H9 (cell line): ENCODE measurements at regions not wholly inside any gene's neighbourhood (a gene's known extent, or its start where the extent isn't known, plus 50 kb on each side); places are given as distances from the start of the nearest gene placed in this dataset.

Experiments
- DNase-seq: peaks from one replicate; pipeline ENCODE4 v3.0.0-alpha.2; 2017
- H2AFZ ChIP-seq: one replicate; pipeline ENCODE4 v1.6.1; 2013; ENCODE audit warnings: mild to moderate bottlenecking, low read length, control low read depth, moderate library complexity
- H2AK5ac ChIP-seq: 2 replicates; pipeline ENCODE4 v1.6.1; 2013; ENCODE audit warnings: low read length, control low read depth, mixed read lengths; ENCODE audit not compliant: insufficient read length
- H2BK120ac ChIP-seq: one replicate; pipeline ENCODE4 v1.6.1; 2013; ENCODE audit warnings: low read depth, mild to moderate bottlenecking, low read length, control low read depth, inconsistent platforms; ENCODE audit not compliant: poor library complexity, severe bottlenecking
- H2BK12ac ChIP-seq: 2 replicates; pipeline ENCODE4 v1.6.1; 2013; ENCODE audit warnings: low read length, control low read depth, mixed read lengths, low read depth; ENCODE audit not compliant: insufficient read length
- H2BK15ac ChIP-seq: 2 replicates; pipeline ENCODE4 v1.6.1; 2013; ENCODE audit warnings: low read depth, low read length, control low read depth
- H2BK20ac ChIP-seq: one replicate; pipeline ENCODE4 v1.6.1; 2013; ENCODE audit warnings: low read depth, mild to moderate bottlenecking, low read length, control low read depth, inconsistent platforms; ENCODE audit not compliant: poor library complexity, severe bottlenecking
- H2BK5ac ChIP-seq: 2 replicates; pipeline ENCODE4 v1.6.1; 2013; ENCODE audit warnings: low read length, control low read depth, mixed read lengths; ENCODE audit not compliant: insufficient read length
- H3K14ac ChIP-seq: 2 replicates; pipeline ENCODE4 v1.6.1; 2013; ENCODE audit warnings: low read length, control low read depth; ENCODE audit not compliant: insufficient read depth
- H3K18ac ChIP-seq: 2 replicates; pipeline ENCODE4 v1.6.1; 2013; ENCODE audit warnings: low read depth, mild to moderate bottlenecking, mixed read lengths, low read length, control low read depth; ENCODE audit not compliant: insufficient read length
- H3K23ac ChIP-seq: 2 replicates; pipeline ENCODE4 v1.6.1; 2013; ENCODE audit warnings: low read length, control low read depth, mixed read lengths, low read depth; ENCODE audit not compliant: insufficient read length
- H3K23me2 ChIP-seq: 2 replicates; pipeline ENCODE4 v1.6.1; 2013; ENCODE audit warnings: low read depth, mild to moderate bottlenecking, mixed read lengths, low read length, control low read depth; ENCODE audit not compliant: insufficient read length, poor library complexity, severe bottlenecking
- H3K27ac ChIP-seq: 2 replicates; pipeline ENCODE4 v1.5.1; 2013; ENCODE audit warnings: low read length, control low read depth, mixed read lengths, low read depth; ENCODE audit not compliant: insufficient read length
- H3K27me3 ChIP-seq: 2 replicates; pipeline ENCODE4 v1.6.1; 2013; ENCODE audit warnings: low read length, control low read depth, inconsistent platforms; ENCODE audit not compliant: insufficient read depth
- H3K4ac ChIP-seq: 2 replicates; pipeline ENCODE4 v1.6.1; 2013; ENCODE audit warnings: low read depth, mild to moderate bottlenecking, control low read depth, inconsistent platforms, low read length, moderate library complexity
- H3K4me1 ChIP-seq: 2 replicates; pipeline ENCODE4 v1.6.1; 2013; ENCODE audit warnings: low read length, control low read depth, inconsistent platforms; ENCODE audit not compliant: insufficient read depth
- H3K4me2 ChIP-seq: 2 replicates; pipeline ENCODE4 v1.6.1; 2013; ENCODE audit warnings: low read length, control low read depth, mixed read lengths; ENCODE audit not compliant: insufficient read length, insufficient read depth
- H3K56ac ChIP-seq: 2 replicates; pipeline ENCODE4 v1.6.1; 2013; ENCODE audit warnings: low read depth, mild to moderate bottlenecking, mixed read lengths, low read length, control low read depth; ENCODE audit not compliant: insufficient read length
- H3K79me1 ChIP-seq: 2 replicates; pipeline ENCODE4 v1.6.1; 2013; ENCODE audit warnings: low read depth, mild to moderate bottlenecking, moderate library complexity, low read length, control low read depth, inconsistent platforms; ENCODE audit not compliant: insufficient read depth, poor library complexity, severe bottlenecking
- H3K79me2 ChIP-seq: 2 replicates; pipeline ENCODE4 v1.6.1; 2013; ENCODE audit warnings: low read length, control low read depth, inconsistent platforms; ENCODE audit not compliant: insufficient read depth
- H3K9ac ChIP-seq: 2 replicates; pipeline ENCODE4 v1.6.1; 2013; ENCODE audit warnings: low read length, control low read depth, mixed read lengths; ENCODE audit not compliant: insufficient read length; ENCODE audit errors: extremely low read depth
- H3K9me3 ChIP-seq: one replicate; pipeline ENCODE4 v1.6.1; 2013; ENCODE audit warnings: low read depth, low read length, inconsistent platforms; ENCODE audit not compliant: control insufficient read depth
- H3T11ph ChIP-seq: one replicate; pipeline ENCODE4 v1.6.1; 2013; ENCODE audit warnings: mild to moderate bottlenecking, low read length, control low read depth, inconsistent platforms
- H4K20me1 ChIP-seq: one replicate; pipeline ENCODE4 v1.6.1; 2013; ENCODE audit not compliant: control insufficient read depth, insufficient read length, insufficient read depth
- H4K5ac ChIP-seq: 2 replicates; pipeline ENCODE4 v1.6.1; 2013; ENCODE audit warnings: low read depth, mild to moderate bottlenecking, mixed read lengths, low read length, control low read depth; ENCODE audit not compliant: insufficient read length
- H4K8ac ChIP-seq: replicated peaks from 2 replicates; pipeline ENCODE4 v1.6.1; 2013; ENCODE audit warnings: low read length, control low read depth, mixed read lengths, low read depth; ENCODE audit not compliant: insufficient read length
- H4K91ac ChIP-seq: 2 replicates; pipeline ENCODE4 v1.6.1; 2013; ENCODE audit warnings: low read depth, mild to moderate bottlenecking, moderate library complexity, mixed read lengths, low read length, control low read depth; ENCODE audit not compliant: insufficient read length
- H3K27ac Mint-ChIP-seq, 3 experiments: 2 replicates in 2 of 3; 3 replicates in 1 of 3; pipeline ENCODE4 v1.8.0; 2020 to 2021; ENCODE audit warnings: mixed read lengths in 3 of 3, mild to moderate bottlenecking in 1 of 3, moderate library complexity in 1 of 3
- H3K27me3 Mint-ChIP-seq: 2 replicates; pipeline ENCODE4 v1.8.0; 2021; ENCODE audit warnings: low read depth, mild to moderate bottlenecking, moderate library complexity, mixed read lengths
- H3K36me3 Mint-ChIP-seq, 3 experiments: 2 replicates in 2 of 3; 3 replicates in 1 of 3; pipeline ENCODE4 v1.8.0; 2020 to 2021; ENCODE audit warnings: low read depth in 3 of 3, mixed read lengths in 3 of 3; ENCODE audit not compliant: insufficient read depth in 1 of 3
- H3K4me1 Mint-ChIP-seq, 2 experiments: 2 replicates each; pipeline ENCODE4 v1.8.0; 2020; ENCODE audit warnings: mixed read lengths in 2 of 2
- H3K4me3 Mint-ChIP-seq, 2 experiments: 2 replicates in 1 of 2; 3 replicates in 1 of 2; pipeline ENCODE4 v1.8.0; 2020 to 2021; ENCODE audit warnings: mild to moderate bottlenecking in 2 of 2, mixed read lengths in 2 of 2, moderate library complexity in 1 of 2
- H3K9me3 Mint-ChIP-seq, 2 experiments: 2 replicates in 1 of 2; 3 replicates in 1 of 2; pipeline ENCODE4 v1.8.0; 2020; ENCODE audit warnings: mild to moderate bottlenecking in 2 of 2, mixed read lengths in 2 of 2, moderate library complexity in 1 of 2
- WGBS: extraction: QIAGEN DNeasy Blood & Tissue Kit; methylation state at CpG from one replicate; pipeline ENCODE4 v1.1.7; 2013; ENCODE audit warnings: missing lambda C conversion rate, low lambda C conversion rate, mixed read lengths; ENCODE audit not compliant: insufficient read length; ENCODE audit errors: extremely low coverage; 5-methylcytosine and 5-hydroxymethylcytosine counted together
- TF ChIP-seq, protein P1 (sequence below): fragments of 200-600 bp; sonication (generic); conservative IDR thresholded peaks from 3 replicates; pipeline ENCODE4 v1.8.0; 2021; ENCODE audit warnings: antibody characterized with exemption, mild to moderate bottlenecking

DNA sequence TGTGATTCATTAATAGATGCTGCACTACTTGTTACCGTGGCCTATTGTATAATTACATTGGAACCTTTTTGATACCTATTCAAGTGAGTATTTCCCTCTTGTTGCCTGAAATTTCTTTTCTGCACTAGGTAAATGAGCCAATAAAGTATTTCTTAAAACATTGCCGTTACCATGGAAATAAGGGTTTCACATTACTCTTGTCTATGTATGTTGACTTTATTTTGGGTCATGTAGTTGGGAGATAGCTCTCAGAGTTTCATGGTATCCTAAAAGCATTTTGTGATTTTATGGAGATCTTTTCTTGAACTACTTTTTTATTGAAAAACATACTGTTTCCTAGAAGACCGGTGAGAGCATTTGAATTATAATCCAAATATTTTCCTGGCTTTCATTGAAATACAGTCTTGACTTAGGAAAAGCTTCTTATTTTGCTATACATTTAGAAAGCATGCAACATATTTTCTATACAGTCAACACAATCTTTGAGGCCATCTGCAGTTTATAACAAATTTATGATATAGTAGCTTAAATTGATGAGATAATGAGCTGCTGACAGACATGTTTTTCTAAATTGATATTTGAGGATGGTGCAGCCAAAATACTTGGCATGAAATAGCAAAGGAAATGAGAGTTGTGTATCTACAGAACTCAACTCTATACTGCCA lies 650.4 kb downstream of the RFPL4B start:
- Histone ChIP-seq H3K4me1 (no peaks in the 10 kb centered on the region), H2BK5ac (no peak overlapping the region), H4K91ac (no peak overlapping the region), H2BK15ac (no peak overlapping the region), H4K5ac (no peak overlapping the region), H3K9me3 (no peaks in the 10 kb centered on the region), H3K23me2 (no peaks in the 10 kb centered on the region), H2BK20ac (no peak overlapping the region), H3K56ac (no peak overlapping the region), H2BK120ac (no peak overlapping the region), H3K79me1 (no peaks in the 10 kb centered on the region), H2BK12ac (no peak overlapping the region), H3K23ac (no peak overlapping the region), H3K9ac (no peak overlapping the region), H3K27ac (no peak overlapping the region), H3K18ac (no peak overlapping the region), H3K27me3 (no peaks in the 10 kb centered on the region), H4K20me1 (no peaks in the 10 kb centered on the region), H2AK5ac (no peak overlapping the region), H2AFZ (no peak overlapping the region), H3K14ac (no peak overlapping the region), H3K4ac (no peak overlapping the region), H3T11ph (no peak overlapping the region), H3K4me2 (no peak overlapping the region), H3K79me2 (no peaks in the 10 kb centered on the region), H4K8ac (no peak overlapping the region)
- Mint-ChIP-seq H3K4me1 (peaks cover 0 to 3% of the 10 kb centered on the region in 2 experiments; a peak in 2 of 4 replicates), H3K27me3 (no peaks in the 10 kb centered on the region; the same call in 1 of the 2 replicates), H3K27ac (no peak overlapping the region), H3K9me3 (no peaks in the 10 kb centered on the region), H3K36me3 (no peaks in the 10 kb centered on the region), H3K4me3 (no peak overlapping the region)
- TF ChIP-seq, protein P1, sequence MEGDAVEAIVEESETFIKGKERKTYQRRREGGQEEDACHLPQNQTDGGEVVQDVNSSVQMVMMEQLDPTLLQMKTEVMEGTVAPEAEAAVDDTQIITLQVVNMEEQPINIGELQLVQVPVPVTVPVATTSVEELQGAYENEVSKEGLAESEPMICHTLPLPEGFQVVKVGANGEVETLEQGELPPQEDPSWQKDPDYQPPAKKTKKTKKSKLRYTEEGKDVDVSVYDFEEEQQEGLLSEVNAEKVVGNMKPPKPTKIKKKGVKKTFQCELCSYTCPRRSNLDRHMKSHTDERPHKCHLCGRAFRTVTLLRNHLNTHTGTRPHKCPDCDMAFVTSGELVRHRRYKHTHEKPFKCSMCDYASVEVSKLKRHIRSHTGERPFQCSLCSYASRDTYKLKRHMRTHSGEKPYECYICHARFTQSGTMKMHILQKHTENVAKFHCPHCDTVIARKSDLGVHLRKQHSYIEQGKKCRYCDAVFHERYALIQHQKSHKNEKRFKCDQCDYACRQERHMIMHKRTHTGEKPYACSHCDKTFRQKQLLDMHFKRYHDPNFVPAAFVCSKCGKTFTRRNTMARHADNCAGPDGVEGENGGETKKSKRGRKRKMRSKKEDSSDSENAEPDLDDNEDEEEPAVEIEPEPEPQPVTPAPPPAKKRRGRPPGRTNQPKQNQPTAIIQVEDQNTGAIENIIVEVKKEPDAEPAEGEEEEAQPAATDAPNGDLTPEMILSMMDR, result no peak
- no peak for DNase-seq
- WGBS, result no CpG with 5 or more reads among the region's 3 CpGs
